ENCODE measurements at regions not wholly inside any gene's neighbourhood (a gene's known extent, or its start where the extent isn't known, plus 50 kb on each side); places are given as distances from the start of the nearest gene placed in this dataset.

GRCh38 chr13:86309881-86310280, 510.7 kb upstream of the SLITRK6 start (continued):
- no peak for TF ChIP-seq BCL3 (IDR thresholded peaks at IDR 0.05)

GRCh38 chr13:86313421-86313820, 514.2 kb upstream of the SLITRK6 start:
- Histone ChIP-seq H3K9me3 (no peaks in the 10 kb centered on the region), H3K4me1 (no peaks in the 10 kb centered on the region), H3K27ac (no peak overlapping the region), H3K4me3 (no peak overlapping the region), H3K4me2 (no peak overlapping the region)
- no peak for ATAC-seq
- 65% methylated on average over 1 of the region's 1 CpG for WGBS (ENCODE audit: missing lambda C conversion rate)
- CTCF ChIA-PET = no interaction called here
- POLR2A ChIA-PET = no interaction called here
- TF ChIP-seq JUNB (IDR thresholded peaks at IDR 0.05) (no peak), SREBF2 (IDR thresholded peaks at IDR 0.05) (no peak), RFX5 (IDR thresholded peaks at IDR 0.05) (no peak), ZSCAN20 (CRISPR knock-in tag; IDR thresholded peaks at IDR 0.05) (no peak), KDM1A (IDR thresholded peaks at IDR 0.05; ENCODE audit: low read depth) (no peak), MAX (IDR thresholded peaks at IDR 0.05) (no peak), FOXS1 (CRISPR knock-in tag; IDR thresholded peaks at IDR 0.05) (no peak), HDAC2 (IDR thresholded peaks at IDR 0.05) (no peak), HOXA7 (CRISPR knock-in tag; IDR thresholded peaks at IDR 0.05) (no peak), RCOR1 (IDR thresholded peaks at IDR 0.05; ENCODE audit: low read depth, low read length) (no peak), EP300 (IDR thresholded peaks at IDR 0.05) (no peak), CBX8 (IDR thresholded peaks at IDR 0.05) (no peak), CEBPB (IDR thresholded peaks at IDR 0.05) (no peak), EHMT2 (IDR thresholded peaks at IDR 0.05; ENCODE audit: low read depth) (no peak), TFCP2L1 (CRISPR knock-in tag; IDR thresholded peaks at IDR 0.05) (no peak), MAFK (IDR thresholded peaks at IDR 0.05; ENCODE audit: partially characterized antibody) (no peak), CHD4 (IDR thresholded peaks at IDR 0.05; ENCODE audit: borderline replicate concordance) (no peak), TP53 (CRISPR knock-in tag; IDR thresholded peaks at IDR 0.05) (no peak)
- no peak for FAIRE-seq
- DNase-seq (ENCODE audit: low read depth in 1 of 2, low spot score in 1 of 2) = no peak

- H3K9me3 ChIP-seq = no peaks in the 10 kb centered on the region
- CTCF ChIA-PET = no interaction called here
- TF ChIP-seq BCL3 (IDR thresholded peaks at IDR 0.05) = no peak
- no peak for TF ChIP-seq CHD4 (IDR thresholded peaks at IDR 0.05; ENCODE audit: borderline replicate concordance)
- TF ChIP-seq FOSB (CRISPR knock-in tag; IDR thresholded peaks at IDR 0.05) = no peak
- TF ChIP-seq ATOH8 (CRISPR knock-in tag; IDR thresholded peaks at IDR 0.05; ENCODE audit: low read depth) = no peak
- no peak for TF ChIP-seq FOXS1 (CRISPR knock-in tag; IDR thresholded peaks at IDR 0.05)
- no peak for TF ChIP-seq RNF2 (IDR thresholded peaks at IDR 0.05; ENCODE audit: borderline replicate concordance, low read depth)
- TF ChIP-seq CBX2 (IDR thresholded peaks at IDR 0.05; ENCODE audit: borderline replicate concordance, low read depth) = no peak
- TF ChIP-seq NFE2L2 (conservative IDR thresholded peaks at IDR 0.05; ENCODE audit: low read length) = no peak
- TF ChIP-seq ZC3H11A (IDR thresholded peaks at IDR 0.05) = no peak
- TF ChIP-seq ZNF302 (CRISPR knock-in tag; IDR thresholded peaks at IDR 0.05) = no peak
- no peak for TF ChIP-seq ESRRA (IDR thresholded peaks at IDR 0.05; ENCODE audit: borderline replicate concordance, low read length)
- no peak for TF ChIP-seq SMC3 (IDR thresholded peaks at IDR 0.05)
- TF ChIP-seq NPAS2 (CRISPR knock-in tag; IDR thresholded peaks at IDR 0.05; ENCODE audit: borderline replicate concordance) = no peak
- TF ChIP-seq POLR2A (IDR thresholded peaks at IDR 0.05; ENCODE audit: low read length) = no peak
- no peak for TF ChIP-seq E2F6 (IDR thresholded peaks at IDR 0.05; ENCODE audit: borderline replicate concordance, low read depth)
- no peak for TF ChIP-seq RAD21 (conservative IDR thresholded peaks at IDR 0.05 in 1 of 2, IDR thresholded peaks at IDR 0.05 in 1 of 2)
- no peak for TF ChIP-seq EHF (CRISPR knock-in tag; IDR thresholded peaks at IDR 0.05)
- TF ChIP-seq ZSCAN20 (CRISPR knock-in tag; IDR thresholded peaks at IDR 0.05) = no peak
- TF ChIP-seq SREBF2 (IDR thresholded peaks at IDR 0.05) = no peak
- 57% methylated on average over 3 of the region's 3 CpGs for WGBS (ENCODE audit: missing lambda C conversion rate)
- DNase-seq (ENCODE audit: low read depth in 1 of 2, low spot score in 1 of 2) (no peak), FAIRE-seq (no peak), ATAC-seq (no peak)
- no peak overlapping the region for H3K27ac ChIP-seq
- POLR2A ChIA-PET = no interaction called here
- H3K4me2 ChIP-seq = no peak overlapping the region
- H3K4me3 ChIP-seq = no peak overlapping the region
- H3K4me1 ChIP-seq = no peaks in the 10 kb centered on the region
These were observed 519.2 kb upstream of the SLITRK6 start for GRCh38 chr13:86318450-86318849.
